Neuronal stem cell (in vitro differentiated cells): ENCODE measurements at regions not wholly inside any gene's neighbourhood (a gene's known extent, or its start where the extent isn't known, plus 50 kb on each side); places are given as distances from the start of the nearest gene placed in this dataset.

Experiments used
- DNase-seq: peaks from one replicate; pipeline ENCODE4 v3.0.0-alpha.2; 2013; ENCODE audit warnings: low spot score
- H2AFZ ChIP-seq: one replicate; pipeline ENCODE4 v1.6.1; 2013; ENCODE audit warnings: mild to moderate bottlenecking, low read length, inconsistent platforms
- H2AK5ac ChIP-seq: 2 replicates; pipeline ENCODE4 v1.6.1; 2013; ENCODE audit warnings: low read depth, mild to moderate bottlenecking, inconsistent platforms, low read length, moderate library complexity, mixed read lengths
- H2BK120ac ChIP-seq: 2 replicates; pipeline ENCODE4 v1.6.1; 2013; ENCODE audit warnings: low read depth, mild to moderate bottlenecking, inconsistent platforms, low read length, moderate library complexity, mixed read lengths
- H2BK12ac ChIP-seq: one replicate; pipeline ENCODE4 v1.6.1; 2013; ENCODE audit warnings: low read length, inconsistent platforms
- H2BK15ac ChIP-seq: 2 replicates; pipeline ENCODE4 v1.6.1; 2013; ENCODE audit warnings: mild to moderate bottlenecking, low read length, inconsistent platforms, mixed read lengths
- H2BK5ac ChIP-seq: one replicate; pipeline ENCODE4 v1.6.1; 2013; ENCODE audit warnings: inconsistent platforms, mild to moderate bottlenecking, low read length, moderate library complexity
- H3K14ac ChIP-seq: one replicate; pipeline ENCODE4 v1.6.1; 2013; ENCODE audit warnings: low read length, inconsistent platforms
- H3K18ac ChIP-seq: 2 replicates; pipeline ENCODE4 v1.6.1; 2013; ENCODE audit warnings: low read length, inconsistent platforms
- H3K23ac ChIP-seq: 2 replicates; pipeline ENCODE4 v1.6.1; 2013; ENCODE audit warnings: low read depth, mild to moderate bottlenecking, mixed read lengths, low read length, inconsistent platforms; ENCODE audit not compliant: poor library complexity
- H3K27ac ChIP-seq: replicated peaks from 3 replicates; pipeline ENCODE4 v1.5.1; 2013; ENCODE audit warnings: low read length, inconsistent platforms
- H3K27me3 ChIP-seq, 3 experiments: 2 replicates each; pipeline ENCODE4 v1.6.1; 2013; ENCODE audit warnings: low read length in 3 of 3, mild to moderate bottlenecking in 2 of 3, inconsistent platforms in 1 of 3, low read depth in 1 of 3, mixed read lengths in 1 of 3, moderate library complexity in 1 of 3; ENCODE audit not compliant: control insufficient read depth in 3 of 3, insufficient read depth in 3 of 3
- H3K36me3 ChIP-seq, 2 donors: replicated peaks in 1 of 2; 2 replicates each; pipeline ENCODE4 v1.6.1; 2013; ENCODE audit warnings: low read length in 2 of 2; ENCODE audit not compliant: control insufficient read depth in 2 of 2, insufficient read depth in 2 of 2
- H3K4ac ChIP-seq: 2 replicates; pipeline ENCODE4 v1.6.1; 2013; ENCODE audit warnings: inconsistent platforms, mild to moderate bottlenecking, low read length, moderate library complexity
- H3K4me1 ChIP-seq, 2 donors: 1 replicate in 1 of 2; 2 replicates in 1 of 2; pipeline ENCODE4 v1.6.1; 2013; ENCODE audit warnings: low read length in 2 of 2, low read depth in 1 of 2; ENCODE audit not compliant: control insufficient read depth in 2 of 2, insufficient read depth in 1 of 2
- H3K4me2 ChIP-seq: one replicate; pipeline ENCODE4 v1.6.1; 2013; ENCODE audit warnings: mild to moderate bottlenecking, low read length, inconsistent platforms; ENCODE audit not compliant: insufficient read depth, poor library complexity, severe bottlenecking
- H3K4me3 ChIP-seq, 2 donors: 2 replicates each; pipeline ENCODE4 v1.5.1; 2013; ENCODE audit warnings: low read length in 2 of 2, mild to moderate bottlenecking in 2 of 2, inconsistent platforms in 1 of 2, moderate library complexity in 1 of 2
- H3K79me1 ChIP-seq: one replicate; pipeline ENCODE4 v1.6.1; 2013; ENCODE audit warnings: low read depth, mild to moderate bottlenecking, inconsistent platforms, low read length, moderate library complexity
- H3K9ac ChIP-seq: one replicate; pipeline ENCODE4 v1.6.1; 2013; ENCODE audit warnings: mild to moderate bottlenecking, low read depth, low read length, inconsistent platforms; ENCODE audit not compliant: poor library complexity
- H3K9me3 ChIP-seq, 2 donors: replicated peaks in 1 of 2; 2 replicates each; pipeline versions ENCODE3 to v1.6.1; 2013; ENCODE audit warnings: low read length in 2 of 2, mild to moderate bottlenecking in 2 of 2, inconsistent platforms in 1 of 2, low read depth in 1 of 2, mixed read lengths in 1 of 2, moderate library complexity in 1 of 2; ENCODE audit not compliant: control insufficient read depth in 2 of 2, insufficient read depth in 1 of 2
- H4K8ac ChIP-seq: one replicate; pipeline ENCODE4 v1.6.1; 2013; ENCODE audit warnings: low read depth, mild to moderate bottlenecking, inconsistent platforms, low read length, moderate library complexity
- H4K91ac ChIP-seq: one replicate; pipeline ENCODE4 v1.6.1; 2013; ENCODE audit warnings: low read length, low read depth, mild to moderate bottlenecking, inconsistent platforms; ENCODE audit not compliant: poor library complexity
- WGBS, 2 donors: extraction: QIAGEN DNeasy Blood & Tissue Kit; methylation state at CpG; one replicate each; pipeline ENCODE4 v1.1.7; 2013; ENCODE audit warnings: missing lambda C conversion rate in 2 of 2, mixed read lengths in 1 of 2; ENCODE audit not compliant: insufficient read length in 2 of 2, insufficient replicate concordance in 1 of 2; ENCODE audit errors: extremely low coverage in 2 of 2; 5-methylcytosine and 5-hydroxymethylcytosine counted together

DNA sequence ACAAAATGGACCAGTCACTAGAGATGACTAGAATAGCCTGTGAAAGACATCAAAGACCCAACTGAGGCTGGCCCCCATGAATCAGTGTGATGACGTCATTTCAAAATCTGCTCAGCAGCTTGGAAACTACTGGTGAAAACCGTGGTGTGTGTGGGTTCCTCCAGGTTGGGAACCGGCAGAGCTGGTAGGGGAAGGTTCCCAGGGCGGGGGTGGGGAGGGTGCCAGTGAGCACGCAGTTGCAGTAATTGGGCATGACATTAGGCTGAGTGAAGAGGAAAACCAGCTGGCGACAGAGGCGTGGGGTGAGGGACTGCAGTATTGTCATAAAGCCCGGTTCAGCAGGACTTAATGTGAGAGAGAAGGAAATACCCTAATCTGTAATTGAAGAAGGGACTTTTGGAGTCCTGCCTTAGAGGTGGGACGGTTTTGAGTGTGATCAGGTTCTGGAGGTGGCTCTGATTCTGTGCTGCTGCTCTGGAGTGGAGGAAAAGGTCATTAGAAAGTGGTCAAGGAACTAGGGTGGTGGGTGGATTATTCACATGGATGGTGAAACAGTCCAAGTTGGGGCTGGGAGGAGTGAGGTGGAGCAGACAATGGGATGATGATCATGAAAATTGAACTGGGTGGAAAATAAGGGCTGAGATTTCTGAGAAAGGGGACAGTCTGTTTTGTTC lies 52.0 kb upstream of the MTHFD1L start:
- H3K9ac ChIP-seq: no peak overlapping the region
- no CpG with 5 or more reads among the region's 9 CpGs for WGBS, 2 donors
- H2BK120ac ChIP-seq: no peak overlapping the region
- no peak overlapping the region for H2BK12ac ChIP-seq
- peaks cover 26 to 80% of the 10 kb centered on the region in 2 donors for H3K36me3 ChIP-seq
- DNase-seq: no peak
- no peak overlapping the region for H3K27ac ChIP-seq
- no peak overlapping the region for H3K4ac ChIP-seq
- H3K4me2 ChIP-seq: no peak overlapping the region
- H3K23ac ChIP-seq: no peak overlapping the region
- H4K91ac ChIP-seq: no peak overlapping the region
- H3K18ac ChIP-seq: no peak overlapping the region
- H2BK5ac ChIP-seq: no peak overlapping the region
- H3K4me3 ChIP-seq: no peak overlapping the region
- no peaks in the 10 kb centered on the region for H3K27me3 ChIP-seq
- no peak overlapping the region for H2AK5ac ChIP-seq
- H3K9me3 ChIP-seq: peaks cover 4 to 8% of the 10 kb centered on the region in 2 donors
- no peak overlapping the region for H3K14ac ChIP-seq
- no peak overlapping the region for H2BK15ac ChIP-seq
- H3K4me1 ChIP-seq: no peaks in the 10 kb centered on the region
- no peak overlapping the region for H2AFZ ChIP-seq
- H4K8ac ChIP-seq: no peak overlapping the region
- no peaks in the 10 kb centered on the region for H3K79me1 ChIP-seq

DNA sequence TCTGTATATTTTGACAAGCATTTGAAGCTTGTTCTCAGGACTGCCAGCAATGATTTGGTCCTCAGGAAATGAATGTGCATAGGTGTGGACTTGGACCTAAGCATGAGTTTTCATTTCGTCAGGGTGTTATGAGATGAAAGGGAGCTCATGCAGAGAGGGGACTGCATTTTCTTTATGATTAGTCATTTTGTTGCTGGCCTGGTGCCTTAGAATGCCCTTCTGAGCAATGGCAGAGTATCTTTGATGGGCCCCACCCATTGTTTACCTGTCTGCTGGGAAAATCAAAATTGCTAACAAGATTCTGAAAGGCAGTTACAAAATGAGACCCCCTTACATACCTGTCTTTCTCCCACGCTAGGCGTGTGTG lies 51.5 kb upstream of the MTHFD1L start:
- no peak for DNase-seq

More for the DNA sequence above, 51.5 kb upstream of the MTHFD1L start:
- no peak overlapping the region for H3K27ac ChIP-seq
- H2BK15ac ChIP-seq: no peak overlapping the region
- H2AK5ac ChIP-seq: no peak overlapping the region
- no peak overlapping the region for H3K18ac ChIP-seq
- H3K36me3 ChIP-seq: peaks cover 28 to 80% of the 10 kb centered on the region in 2 donors
- peaks cover 4 to 8% of the 10 kb centered on the region in 2 donors for H3K9me3 ChIP-seq
- H3K27me3 ChIP-seq: no peaks in the 10 kb centered on the region
- no peak overlapping the region for H2BK12ac ChIP-seq
- no peaks in the 10 kb centered on the region for H3K79me1 ChIP-seq
- H4K91ac ChIP-seq: no peak overlapping the region
- no peak overlapping the region for H3K4me3 ChIP-seq
- no peak overlapping the region for H3K4me2 ChIP-seq
- no peak overlapping the region for H3K9ac ChIP-seq
- H2AFZ ChIP-seq: no peak overlapping the region
- no peak overlapping the region for H3K23ac ChIP-seq
- H3K4me1 ChIP-seq: no peaks in the 10 kb centered on the region
- no peak overlapping the region for H2BK5ac ChIP-seq
- no peak overlapping the region for H3K14ac ChIP-seq
- no peak overlapping the region for H3K4ac ChIP-seq
- H4K8ac ChIP-seq: no peak overlapping the region
- H2BK120ac ChIP-seq: no peak overlapping the region
- no CpG with 5 or more reads among the region's 3 CpGs for WGBS, 2 donors
